ENCODE measurements at regions not wholly inside any gene's neighbourhood (a gene's known extent, or its start where the extent isn't known, plus 50 kb on each side); places are given as distances from the start of the nearest gene placed in this dataset.

- no peak for TF ChIP-seq POLR2A (IDR thresholded peaks at IDR 0.05; ENCODE audit: low read depth, low read length)
- TF ChIP-seq POLR2AphosphoS5 (IDR thresholded peaks at IDR 0.05; ENCODE audit: low read depth, low read length) = no peak
- TF ChIP-seq TAF1 (IDR thresholded peaks at IDR 0.05; ENCODE audit: low read depth, low read length) = no peak
- no peak for TF ChIP-seq POU2F2 (IDR thresholded peaks at IDR 0.05; ENCODE audit: low read depth, low read length)
Observed at GRCh38 chr18:49681387-49681786, 119.5 kb downstream of the LIPG start.

All from GM12891 (cell line).